NOMO-1 treated with DMSO at 0.1 percent for 48 hours (cell line): ENCODE measurements at regions not wholly inside any gene's neighbourhood (a gene's known extent, or its start where the extent isn't known, plus 50 kb on each side); places are given as distances from the start of the nearest gene placed in this dataset.
"Not testable (repeated sequence)": the region's sequence is repeated elsewhere in the genome, so short reads cannot be mapped to it uniquely, and the experiment has no call there.

ENCODE experiments used
- DNase-seq: peaks from one replicate; lab custom pipeline; 2025; ENCODE audit not compliant: unreplicated experiment; lab: John Stamatoyannopoulos, UW

- no peak for DNase-seq
Observed at GRCh38 chr5:62931153-62931950, 352.7 kb downstream of the LRRC70 start.

- no peak for DNase-seq
Observed at GRCh38 chr5:62922191-62922590, 343.6 kb downstream of the LRRC70 start.

GRCh38 chr5:62920856-62921255 is 342.2 kb downstream of the LRRC70 start:
- DNase-seq: no peak

GRCh38 chr5:62909326-62909725 is 330.7 kb downstream of the LRRC70 start:
- no peak for DNase-seq

GRCh38 chr5:62902126-62902525 is 323.5 kb downstream of the LRRC70 start:
- no peak for DNase-seq

- no peak for DNase-seq
Observed at GRCh38 chr5:62900976-62901375, 322.4 kb downstream of the LRRC70 start.

- no peak for DNase-seq
Observed at GRCh38 chr5:62896121-62896893, 317.7 kb downstream of the LRRC70 start.

GRCh38 chr5:62886603-62887315 is 308.1 kb downstream of the LRRC70 start:
- no peak for DNase-seq

GRCh38 chr5:62837330-62837729 is 258.7 kb downstream of the LRRC70 start:
- not testable (repeated sequence) for DNase-seq

GRCh38 chr5:62829604-62829986 is 251.0 kb downstream of the LRRC70 start:
- DNase-seq: no peak

- DNase-seq: no peak
Observed at GRCh38 chr5:62828742-62829603, 250.4 kb downstream of the LRRC70 start.

GRCh38 chr5:62825623-62826220 is 247.1 kb downstream of the LRRC70 start:
- DNase-seq: no peak

- DNase-seq: no peak
Observed at GRCh38 chr5:62824936-62825335, 246.3 kb downstream of the LRRC70 start.

- DNase-seq: not testable (repeated sequence)
Observed at GRCh38 chr5:62817043-62817442, 238.4 kb downstream of the LRRC70 start.

GRCh38 chr5:62814991-62815390 is 236.4 kb downstream of the LRRC70 start:
- no peak for DNase-seq

- no peak for DNase-seq
Observed at GRCh38 chr5:62812621-62813255, 234.1 kb downstream of the LRRC70 start.

GRCh38 chr5:62804819-62805218 is 226.2 kb downstream of the LRRC70 start:
- DNase-seq: not testable (repeated sequence)

GRCh38 chr5:62795926-62796325 is 217.3 kb downstream of the LRRC70 start:
- no peak for DNase-seq

GRCh38 chr5:62794456-62794855 is 215.8 kb downstream of the LRRC70 start:
- DNase-seq: no peak

GRCh38 chr5:62791059-62791458 is 212.4 kb downstream of the LRRC70 start:
- no peak for DNase-seq
